NT2/D1 (cell line): ENCODE measurements at regions not wholly inside any gene's neighbourhood (a gene's known extent, or its start where the extent isn't known, plus 50 kb on each side); places are given as distances from the start of the nearest gene placed in this dataset.

ENCODE experiments used
- DNase-seq: peaks from one replicate; pipeline ENCODE4 v3.0.0-alpha.2; 2011; ENCODE audit warnings: low read depth, low spot score
- H3K27me3 ChIP-seq: 2 replicates; pipeline ENCODE4 v1.6.0; 2011; ENCODE audit warnings: mild to moderate bottlenecking; ENCODE audit not compliant: insufficient read length, insufficient read depth
- H3K36me3 ChIP-seq: 2 replicates; pipeline ENCODE4 v1.6.1; 2011; ENCODE audit warnings: mild to moderate bottlenecking, low read length, mixed read lengths; ENCODE audit not compliant: insufficient read depth, insufficient read length
- H3K4me1 ChIP-seq: 2 replicates; pipeline ENCODE4 v1.5.1; 2011; ENCODE audit not compliant: insufficient read depth, insufficient read length
- H3K4me3 ChIP-seq: 2 replicates; pipeline ENCODE4 v1.5.1; 2011; ENCODE audit warnings: low read depth; ENCODE audit not compliant: insufficient read length
- H3K9ac ChIP-seq: 2 replicates; pipeline ENCODE4 v1.6.0; 2011; ENCODE audit warnings: low read depth; ENCODE audit not compliant: insufficient read length
- H3K9me3 ChIP-seq: 2 replicates; pipeline ENCODE4 v1.5.1; 2011; ENCODE audit warnings: mild to moderate bottlenecking, low read length; ENCODE audit not compliant: insufficient read depth
- SUZ12 ChIP-seq: IDR thresholded peaks from 2 replicates; pipeline ENCODE4 v1.6.1; 2011; ENCODE audit not compliant: insufficient read length, insufficient read depth; ENCODE audit errors: extremely low read depth
- YY1 ChIP-seq: IDR thresholded peaks from 2 replicates; pipeline ENCODE4 v1.6.1; 2011; ENCODE audit not compliant: insufficient read length, insufficient read depth
- ZNF274 ChIP-seq: IDR thresholded peaks from 2 replicates; pipeline ENCODE4 v1.6.1; 2011; ENCODE audit warnings: mild to moderate bottlenecking, low read depth, low read length

GRCh38 chr7:41758321-41758720 lies 55.4 kb upstream of the INHBA start:
- H3K36me3 ChIP-seq, result no peaks in the 10 kb centered on the region
- no peaks in the 10 kb centered on the region for H3K27me3 ChIP-seq
- TF ChIP-seq YY1 (no peak), SUZ12 (no peak), ZNF274 (no peak)
- peaks cover 71% of the 10 kb centered on the region for H3K9me3 ChIP-seq
- H3K9ac ChIP-seq, result no peak overlapping the region
- H3K4me1 ChIP-seq, result no peaks in the 10 kb centered on the region
- no peak overlapping the region for H3K4me3 ChIP-seq
- no peak for DNase-seq

- TF ChIP-seq SUZ12, result no peak
- TF ChIP-seq ZNF274, result no peak
- no peak for TF ChIP-seq YY1
- no peak overlapping the region for H3K4me3 ChIP-seq
These were observed 53.8 kb upstream of the INHBA start for GRCh38 chr7:41756650-41757182.

GRCh38 chr7:41755096-41755495 lies 52.2 kb upstream of the INHBA start:
- Histone ChIP-seq H3K4me3 (no peak overlapping the region), H3K4me1 (no peaks in the 10 kb centered on the region), H3K9ac (no peak overlapping the region), H3K9me3 (peaks cover 61% of the 10 kb centered on the region), H3K27me3 (no peaks in the 10 kb centered on the region), H3K36me3 (no peaks in the 10 kb centered on the region)
- TF ChIP-seq SUZ12, result no peak
- no peak for TF ChIP-seq YY1
- TF ChIP-seq ZNF274, result no peak
- DNase-seq, result no peak

More at GRCh38 chr7:41756650-41757182, 53.8 kb upstream of the INHBA start:
- no peak overlapping the region for H3K9ac ChIP-seq
- H3K9me3 ChIP-seq, result peaks cover 68% of the 10 kb centered on the region
- H3K36me3 ChIP-seq, result no peaks in the 10 kb centered on the region
- no peak for DNase-seq
- H3K27me3 ChIP-seq, result no peaks in the 10 kb centered on the region
- H3K4me1 ChIP-seq, result no peaks in the 10 kb centered on the region

GRCh38 chr7:41754046-41754445 lies 51.2 kb upstream of the INHBA start:
- no peak for DNase-seq

More at GRCh38 chr7:41754046-41754445, 51.2 kb upstream of the INHBA start:
- H3K27me3 ChIP-seq, result no peaks in the 10 kb centered on the region
- no peaks in the 10 kb centered on the region for H3K4me1 ChIP-seq
- no peak overlapping the region for H3K4me3 ChIP-seq
- TF ChIP-seq SUZ12 (no peak), ZNF274 (no peak), YY1 (no peak)
- no peaks in the 10 kb centered on the region for H3K36me3 ChIP-seq
- peaks cover 55% of the 10 kb centered on the region for H3K9me3 ChIP-seq
- H3K9ac ChIP-seq, result no peak overlapping the region
